GM19372 (cell line): ENCODE measurements at regions not wholly inside any gene's neighbourhood (a gene's known extent, or its start where the extent isn't known, plus 50 kb on each side); places are given as distances from the start of the nearest gene placed in this dataset.
"Not testable (repeated sequence)": the region's sequence is repeated elsewhere in the genome, so short reads cannot be mapped to it uniquely, and the experiment has no call there.

ENCODE experiments used
- ATAC-seq: cut with Tn5 transposase; IDR thresholded peaks from one replicate; pipeline ENCODE4 v1.9.1; 2021; ENCODE audit warnings: mild to moderate bottlenecking, low read depth, moderate library complexity; ENCODE audit not compliant: unreplicated experiment

DNA sequence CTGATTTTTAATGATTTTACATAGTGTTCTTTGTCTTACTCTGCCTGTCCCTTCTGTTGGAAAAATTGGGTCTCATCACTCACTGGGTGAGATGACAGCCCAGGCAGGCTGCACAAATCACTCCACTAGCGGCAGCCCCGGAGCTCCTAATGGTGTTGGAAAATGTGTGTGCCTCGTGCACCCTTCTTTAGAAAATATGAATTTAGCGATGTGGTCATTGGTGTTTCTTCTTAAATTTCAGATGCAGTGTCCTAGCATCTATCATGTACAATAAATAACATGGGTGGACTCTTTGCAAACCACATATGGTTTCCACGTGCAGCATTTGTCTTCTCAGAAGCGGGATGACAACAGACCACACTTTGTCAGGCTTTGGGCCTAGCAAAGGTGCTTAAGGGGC is 194.2 kb downstream of the ACKR3 start:
- no peak for ATAC-seq

DNA sequence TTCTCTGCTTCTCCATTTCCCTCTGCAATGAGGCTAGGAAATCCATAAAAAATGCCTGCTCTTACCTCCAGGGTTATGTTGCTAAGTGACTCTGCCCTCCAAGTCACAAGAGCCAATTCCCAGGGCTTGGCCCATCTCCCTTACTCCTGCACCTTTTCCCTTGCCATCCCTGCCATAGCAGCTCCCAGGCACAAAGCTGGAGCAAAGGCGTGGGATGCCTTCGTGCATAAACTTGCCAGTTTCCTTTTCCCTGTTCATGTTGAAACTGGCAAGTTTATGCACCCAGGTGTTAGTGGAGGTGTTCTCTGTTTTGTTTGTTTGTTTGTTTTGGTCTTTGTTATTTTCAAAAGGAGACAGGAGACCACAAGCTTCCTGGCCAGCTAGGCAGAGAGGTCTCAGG is 195.1 kb downstream of the ACKR3 start:
- no peak for ATAC-seq

DNA sequence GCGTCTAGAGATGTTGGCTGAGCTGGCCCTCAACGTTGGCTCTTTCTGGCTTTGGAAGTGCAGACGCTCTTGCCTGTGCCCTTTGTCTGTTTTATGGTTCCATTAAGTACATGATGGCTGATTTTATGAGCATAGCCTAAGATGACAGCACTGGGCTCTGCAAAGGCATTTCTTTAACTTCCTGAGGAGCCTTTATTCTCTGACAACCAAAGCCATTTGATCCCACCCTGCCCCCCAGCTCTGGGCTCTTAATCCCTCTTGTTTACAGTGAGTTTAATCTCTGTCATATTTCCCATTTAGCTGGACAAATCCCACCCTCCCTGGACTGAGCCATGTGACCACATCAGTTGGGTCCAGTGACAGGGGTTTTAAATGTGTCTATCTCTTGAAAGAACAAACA is 195.9 kb downstream of the ACKR3 start:
- no peak for ATAC-seq

DNA sequence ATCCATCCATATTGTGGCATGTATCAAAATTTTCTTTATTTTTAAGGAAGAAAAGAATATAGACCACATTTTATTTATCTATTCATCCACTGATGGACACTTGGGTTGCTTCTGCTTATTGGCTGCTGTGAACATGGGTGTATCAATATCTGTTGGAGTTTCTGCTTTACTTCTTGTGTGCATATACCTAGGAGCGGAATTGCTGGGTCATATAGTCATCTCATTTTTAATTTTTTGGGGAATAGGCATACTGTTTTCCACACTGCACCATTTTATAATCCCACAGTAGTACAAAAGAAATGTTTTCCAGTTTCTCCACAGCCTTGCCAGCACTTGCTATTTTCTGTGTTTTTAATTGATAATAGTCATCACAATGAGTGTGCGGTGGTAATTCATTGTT is 197.2 kb downstream of the ACKR3 start:
- no peak for ATAC-seq

DNA sequence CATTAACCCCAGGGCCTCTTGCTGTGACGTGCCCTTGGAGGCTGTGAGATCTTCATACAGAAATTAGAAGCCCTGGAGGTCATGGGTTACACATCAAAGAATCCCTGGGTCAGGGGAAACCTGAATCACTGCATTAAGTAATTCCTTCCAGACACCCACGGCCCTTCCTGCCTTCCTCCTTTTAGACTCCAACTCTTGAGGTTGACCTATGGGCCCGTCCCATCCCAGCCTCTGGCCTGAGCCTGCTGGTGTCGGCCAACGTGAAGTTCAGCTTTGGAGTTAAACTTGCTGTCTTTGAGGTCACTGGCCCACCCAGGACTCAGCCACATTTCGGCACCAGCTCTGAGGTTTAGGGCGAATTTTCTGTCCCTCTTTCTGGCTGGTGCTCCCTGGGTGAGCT is 198.3 kb downstream of the ACKR3 start:
- no peak for ATAC-seq

DNA sequence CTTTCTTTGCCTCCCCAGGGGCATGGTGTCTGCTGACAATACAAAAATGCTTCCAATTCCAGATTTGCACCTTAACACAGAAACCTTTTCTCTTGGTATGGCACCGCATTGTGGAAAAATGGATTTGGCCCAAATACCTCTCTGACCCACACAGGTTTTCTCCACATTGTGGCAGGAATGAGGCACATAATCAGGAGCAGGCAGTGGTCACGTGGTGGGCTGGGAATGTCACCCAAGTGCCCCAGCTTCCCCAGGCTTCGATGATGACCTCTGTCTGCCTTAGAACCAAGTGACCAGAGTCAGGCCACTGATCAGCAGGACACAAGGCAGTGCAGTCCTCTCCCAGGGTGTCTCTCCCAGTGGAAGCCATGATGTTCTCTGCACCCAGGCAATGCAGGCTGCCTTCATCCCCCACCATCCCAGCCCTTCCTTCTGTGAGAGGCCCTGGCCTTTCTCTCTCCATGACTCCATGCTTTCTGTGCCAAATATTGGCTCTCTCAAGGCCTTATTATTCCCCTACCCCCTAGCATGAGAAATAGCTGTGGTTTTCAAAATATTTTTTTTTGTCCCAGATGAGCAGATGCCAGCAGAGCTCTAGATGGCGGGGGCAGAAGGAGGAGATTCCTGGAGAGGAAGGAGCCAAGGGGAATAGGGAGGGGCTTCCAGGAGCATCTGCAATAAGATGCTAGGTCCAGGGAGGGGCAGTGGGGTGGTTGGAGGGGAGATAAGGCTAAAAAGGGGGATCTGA is 198.9 kb downstream of the ACKR3 start:
- ATAC-seq = no peak

DNA sequence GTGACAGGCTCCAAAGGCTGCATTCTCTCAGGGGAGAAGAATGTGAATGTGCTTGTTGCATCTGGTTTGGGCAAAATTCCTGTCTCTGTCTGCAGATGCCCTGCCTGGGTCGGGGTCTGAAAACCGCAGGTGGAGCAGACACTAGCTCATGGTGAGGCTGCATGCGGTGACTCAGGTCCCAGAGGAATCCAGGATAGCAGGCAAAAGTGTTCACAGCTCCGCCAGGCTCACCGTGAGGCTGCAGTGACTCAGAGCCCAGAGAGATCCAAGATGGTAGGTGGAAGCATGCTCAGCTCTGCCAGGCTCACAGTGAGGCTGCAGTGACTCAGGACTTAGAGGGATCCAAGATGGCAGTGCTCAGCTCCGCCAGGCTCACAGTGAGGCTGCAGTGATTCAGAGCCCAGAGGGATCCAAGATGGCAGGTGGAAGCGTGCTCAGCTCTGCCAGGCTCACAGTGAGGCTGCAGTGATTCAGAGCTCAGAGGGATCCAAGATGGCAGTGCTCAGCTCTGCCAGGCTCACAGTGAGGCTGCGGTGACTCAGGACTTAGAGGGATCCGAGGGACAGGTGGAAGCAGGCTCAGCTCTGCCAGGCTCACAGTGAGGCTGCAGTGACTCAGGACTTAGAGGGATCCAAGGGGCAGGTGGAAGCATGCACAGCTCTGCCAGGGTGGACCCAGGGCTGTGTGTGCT is 200.5 kb downstream of the ACKR3 start:
- no peak for ATAC-seq

DNA sequence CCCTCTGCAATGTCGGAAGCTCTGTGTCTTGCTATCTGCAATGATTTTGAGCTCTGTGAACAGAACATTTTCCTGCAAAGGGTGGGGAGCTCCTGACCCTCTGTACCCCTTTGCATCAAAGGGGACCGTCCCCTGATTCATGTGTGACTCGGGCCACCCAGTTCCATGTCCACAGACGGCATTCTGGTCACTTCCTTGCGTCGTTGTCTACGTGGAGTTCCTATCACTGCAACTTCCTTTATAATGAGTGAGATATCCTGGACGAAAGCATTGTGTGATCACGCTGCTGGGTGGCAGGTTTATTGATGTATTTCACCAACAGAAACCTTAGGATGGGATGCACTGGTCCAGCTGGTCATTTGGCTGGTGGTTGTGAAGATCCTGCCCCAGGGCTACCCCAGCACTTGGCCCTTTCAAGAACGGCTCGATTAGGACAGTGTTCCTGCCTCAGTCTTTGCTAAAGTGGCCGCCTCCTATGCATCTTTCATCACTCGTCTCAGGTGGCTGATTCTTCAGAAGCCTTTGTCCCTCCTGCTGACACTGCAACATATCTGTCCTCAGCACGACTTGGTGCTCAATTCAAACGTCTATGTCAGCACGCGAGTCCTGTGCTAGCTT is 202.7 kb downstream of the ACKR3 start:
- ATAC-seq = no peak

DNA sequence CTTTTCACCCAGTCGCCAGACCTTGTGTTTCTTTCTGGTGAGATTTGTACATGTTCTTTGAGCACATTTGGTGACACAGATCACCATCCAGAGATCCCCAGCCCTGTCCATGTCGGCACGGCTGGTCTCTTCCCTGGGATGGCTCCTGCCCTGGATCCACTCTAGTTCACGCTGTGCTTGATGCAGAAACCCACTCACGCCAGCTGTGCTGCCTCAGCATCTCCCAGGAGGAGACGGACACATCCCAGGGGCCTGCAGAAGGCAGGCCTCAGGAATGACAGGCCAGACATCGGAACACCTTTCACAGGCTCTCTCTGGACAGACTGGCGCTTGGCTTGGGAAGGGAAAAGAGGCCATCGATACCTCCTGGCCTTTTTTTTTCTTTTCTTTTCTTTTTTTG is 203.6 kb downstream of the ACKR3 start:
- ATAC-seq = no peak

DNA sequence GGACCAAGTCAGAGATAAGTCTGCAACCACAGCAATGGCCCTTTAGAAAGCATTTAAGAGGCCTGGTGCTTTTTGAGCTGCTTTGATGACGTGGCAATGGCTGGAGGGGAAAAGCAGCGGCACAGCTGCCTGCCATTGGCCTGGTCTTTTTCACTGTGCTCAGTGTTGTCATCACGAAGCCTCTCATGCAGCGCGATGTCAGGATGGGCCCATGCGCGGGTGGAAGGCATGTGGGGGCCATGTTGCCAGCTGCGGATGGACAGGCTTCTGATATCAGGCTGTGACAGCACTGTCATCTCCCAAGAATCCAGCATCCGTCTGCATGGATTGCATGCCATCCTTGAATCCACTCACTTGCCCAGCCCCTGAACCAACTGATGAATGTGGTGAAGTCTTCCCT is 204.5 kb downstream of the ACKR3 start:
- ATAC-seq = no peak

DNA sequence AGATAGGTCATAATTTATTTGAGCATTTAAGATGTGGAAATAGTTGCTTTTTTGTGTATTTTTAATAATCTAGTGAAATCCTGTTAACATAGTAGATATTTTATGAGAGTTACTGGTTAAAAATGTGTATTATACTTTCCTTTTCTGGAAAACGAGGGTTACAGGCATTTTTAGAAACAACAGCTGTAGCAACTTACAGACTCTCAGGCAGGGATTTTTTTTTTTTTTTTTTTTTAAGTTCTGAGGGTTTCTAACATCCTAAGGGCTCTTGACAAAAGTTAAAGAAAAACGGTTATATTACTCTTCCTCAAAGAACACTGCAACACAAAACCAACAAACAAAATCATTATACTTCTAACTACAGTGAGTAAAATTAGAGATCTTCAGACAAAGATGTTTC is 205.9 kb downstream of the ACKR3 start:
- ATAC-seq = no peak

DNA sequence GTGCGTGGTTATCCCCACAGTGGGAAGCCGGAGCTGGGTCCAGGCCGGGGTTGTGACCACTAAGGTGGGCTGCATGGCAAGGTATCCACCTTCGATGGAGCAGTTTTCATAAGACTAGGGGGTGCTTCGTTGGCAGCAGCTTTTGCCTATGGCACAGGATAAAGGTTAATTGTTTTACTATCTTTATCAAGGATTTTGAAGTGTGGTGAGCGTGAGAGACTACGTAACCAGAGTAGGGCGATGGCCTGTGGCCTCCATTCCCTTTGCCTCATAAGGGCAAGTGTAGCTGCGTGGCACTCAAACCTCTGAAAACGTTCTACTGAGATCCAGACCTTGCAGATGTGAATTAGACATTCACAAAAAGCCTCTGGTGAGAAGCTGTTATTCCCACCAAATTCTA is 206.6 kb downstream of the ACKR3 start:
- ATAC-seq = no peak

DNA sequence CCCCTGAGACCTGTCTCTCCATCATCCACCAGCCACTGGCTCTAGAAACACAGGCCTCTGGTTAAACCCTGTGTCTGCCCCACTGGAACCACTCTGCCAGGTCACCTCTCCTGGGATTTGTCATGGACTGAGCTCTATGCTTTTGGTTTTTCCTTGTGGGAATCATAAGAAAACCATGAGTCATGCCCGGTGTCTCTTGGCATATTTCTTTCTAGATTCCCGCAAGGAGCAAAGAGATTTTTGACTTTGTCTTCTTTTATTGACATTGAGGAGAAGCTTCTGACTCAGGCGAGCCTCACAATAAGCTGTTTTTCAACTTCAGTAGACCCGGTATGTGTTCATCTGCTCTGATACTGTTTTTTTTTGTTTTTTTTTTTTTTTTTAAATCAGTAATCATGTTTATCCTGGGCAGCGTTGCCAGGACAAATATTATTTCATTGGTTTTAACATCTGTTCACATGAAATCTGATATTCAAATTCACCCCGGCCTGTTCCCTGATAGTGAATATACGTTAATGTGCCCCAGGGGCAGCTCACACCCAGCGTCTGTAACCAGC is 207.1 kb downstream of the ACKR3 start:
- no peak for ATAC-seq

DNA sequence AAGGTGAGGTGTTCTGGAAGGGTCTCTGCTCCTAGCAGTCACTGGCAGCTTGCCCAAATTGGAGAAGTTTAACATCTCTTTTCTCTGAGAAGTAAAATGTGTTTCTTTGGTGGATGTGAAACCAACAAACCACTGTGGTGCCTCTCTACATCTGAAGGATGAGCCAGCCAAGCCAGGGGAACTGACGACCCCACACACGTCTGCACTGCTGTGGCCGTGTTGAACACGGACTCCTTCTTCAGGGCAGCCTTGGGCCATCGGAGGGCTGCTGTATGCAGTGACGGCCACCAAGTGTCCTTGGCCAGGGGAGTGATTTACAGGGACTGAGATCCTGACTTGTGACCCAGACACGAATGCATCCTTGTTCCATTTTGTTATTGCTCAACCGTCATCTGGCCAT is 207.8 kb downstream of the ACKR3 start:
- ATAC-seq = no peak

DNA sequence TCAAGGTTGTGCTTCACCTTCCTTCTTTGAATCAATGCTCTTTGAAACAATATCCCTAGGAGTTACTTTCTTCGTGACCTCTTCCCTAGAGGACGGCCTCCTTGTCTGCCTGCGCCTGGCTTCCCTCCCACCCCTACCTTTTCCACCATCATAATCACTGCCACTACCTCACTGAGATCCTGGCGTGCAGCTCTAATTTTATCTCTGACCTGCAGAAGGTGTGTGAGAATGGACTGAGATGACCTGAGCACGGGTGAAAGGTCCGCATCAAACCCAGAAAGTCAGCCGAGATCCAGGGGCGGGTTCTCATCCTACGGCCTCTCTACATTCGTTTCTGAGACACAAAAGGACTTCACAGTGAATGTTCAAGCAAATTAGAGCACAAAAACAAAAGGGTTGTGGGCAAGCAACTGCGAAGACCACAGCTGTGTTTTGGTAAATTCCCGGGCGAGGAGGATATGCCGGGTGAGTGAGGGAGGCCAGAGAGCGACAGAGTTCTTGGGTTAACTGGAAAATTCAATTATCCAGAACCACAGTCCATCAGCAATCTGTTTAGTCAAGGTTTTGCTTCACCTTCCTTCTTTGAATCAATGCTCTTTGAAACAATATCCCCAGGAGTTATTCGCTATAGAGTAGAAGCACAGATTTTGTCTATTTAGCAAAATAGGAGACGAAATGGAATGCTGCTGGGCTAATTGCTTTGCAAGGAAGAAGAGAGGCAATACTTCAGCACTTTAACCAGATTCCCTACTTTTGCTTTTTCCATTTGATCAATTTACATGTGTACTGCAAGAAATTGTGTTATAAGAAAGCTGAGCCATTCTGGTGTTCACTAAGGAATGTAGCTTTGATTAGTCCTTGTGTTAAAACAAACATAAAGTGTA is 212.6 kb downstream of the ACKR3 start:
- no peak for ATAC-seq

DNA sequence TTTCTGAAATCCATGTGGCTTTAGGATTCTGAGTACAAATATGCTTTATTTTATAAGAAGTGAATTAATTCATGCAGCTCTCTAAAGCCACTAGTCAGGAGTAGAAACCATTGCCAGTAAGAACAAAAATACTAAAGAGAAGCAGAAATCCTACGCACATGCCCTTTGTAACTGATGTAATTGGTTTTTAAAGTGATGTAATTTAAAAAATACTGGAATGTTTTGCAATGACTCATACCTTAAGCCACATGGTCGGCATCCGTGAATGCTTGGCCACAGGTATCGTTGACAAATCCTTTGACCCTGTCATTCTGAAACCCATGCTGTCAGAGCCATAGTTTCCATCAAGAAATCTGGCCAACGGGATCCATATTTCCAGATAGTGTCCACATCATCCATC is 213.3 kb downstream of the ACKR3 start:
- no peak for ATAC-seq

DNA sequence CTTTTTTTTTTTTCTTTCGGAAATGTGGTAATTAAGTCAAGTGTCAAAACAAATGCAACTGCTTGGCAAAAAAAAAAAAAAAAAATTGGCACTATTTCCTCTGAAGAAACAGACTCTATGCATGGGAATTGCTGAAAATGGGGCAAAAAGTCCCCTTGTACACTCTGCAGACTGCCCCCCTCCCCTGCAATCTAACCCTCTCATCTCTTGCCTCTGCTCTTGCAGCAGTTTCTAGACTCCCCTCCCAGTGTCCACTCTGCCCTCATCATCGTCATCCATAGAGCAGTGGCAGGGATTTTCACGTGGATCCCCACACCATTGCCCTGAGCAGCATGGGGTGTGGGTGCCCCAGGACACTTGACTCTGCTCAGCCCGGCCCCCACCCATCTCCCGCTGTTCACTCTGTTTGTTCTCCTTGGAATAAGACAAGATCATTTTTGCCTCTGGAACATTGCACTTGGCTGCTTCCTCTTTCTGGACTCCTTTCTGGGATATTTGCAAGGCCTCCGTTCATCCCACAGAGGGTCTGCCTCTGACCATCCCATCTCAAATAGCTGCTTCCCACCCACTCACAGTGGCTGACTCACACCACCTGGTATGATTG is 213.9 kb downstream of the ACKR3 start:
- ATAC-seq = no peak

DNA sequence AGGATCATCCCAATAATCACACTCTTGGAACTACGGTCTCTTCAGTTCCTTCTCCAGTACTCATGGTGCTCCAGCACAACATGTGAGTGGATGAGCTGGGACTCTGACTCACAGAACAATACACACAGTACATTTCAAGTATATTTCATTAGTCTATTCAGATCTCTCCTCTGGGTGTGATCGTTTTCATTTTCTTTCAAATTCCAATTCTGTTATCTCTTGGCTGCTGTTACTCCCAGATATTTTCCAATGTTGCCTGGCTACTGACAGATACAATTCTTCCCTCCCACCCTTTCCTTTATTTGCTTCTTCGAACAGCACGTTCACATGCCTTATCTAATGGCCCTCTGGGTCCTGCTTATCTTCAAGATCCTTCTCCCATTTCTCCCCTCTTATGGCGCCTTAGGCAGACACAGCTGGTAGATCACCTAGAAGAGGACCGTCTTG is 216.0 kb downstream of the ACKR3 start:
- no peak for ATAC-seq

DNA sequence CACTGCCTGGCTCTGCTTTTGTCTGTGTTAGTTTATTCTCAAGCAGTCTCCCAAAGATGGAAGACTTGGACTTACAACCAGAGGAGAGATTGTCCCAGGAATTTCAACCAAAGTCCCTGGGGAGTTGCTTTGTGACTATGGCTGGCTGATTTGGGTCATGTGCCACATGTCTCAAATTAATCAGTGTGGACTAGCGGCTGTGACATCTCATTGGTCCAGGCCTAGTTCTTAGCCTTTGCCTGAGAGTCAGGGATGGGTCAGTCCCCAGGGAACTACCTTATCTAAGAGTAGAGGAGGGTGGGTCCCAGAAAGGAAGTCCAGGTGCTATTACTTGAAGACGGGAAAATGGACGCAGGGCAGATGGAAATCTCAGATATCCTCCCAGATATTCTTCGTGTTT is 217.1 kb downstream of the ACKR3 start:
- ATAC-seq = no peak

DNA sequence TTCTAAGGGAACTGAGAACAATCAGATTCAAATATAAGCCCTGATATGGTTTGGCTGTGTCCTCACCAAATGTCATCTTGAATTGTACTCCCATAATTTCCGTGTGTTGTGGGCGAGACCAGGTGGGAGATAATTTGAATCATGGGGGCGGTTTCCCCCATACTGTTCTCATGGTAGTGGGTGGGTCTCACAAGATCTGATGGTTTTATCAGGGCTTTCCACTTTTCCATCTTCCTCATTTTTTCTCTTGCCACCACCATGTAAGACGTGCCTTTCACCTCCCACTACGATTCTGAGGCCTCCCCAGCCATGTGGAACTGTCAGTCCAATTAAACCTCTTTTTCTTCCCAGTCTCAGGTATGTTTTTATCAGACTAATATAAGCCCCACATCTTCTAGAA is 217.8 kb downstream of the ACKR3 start:
- not testable (repeated sequence) for ATAC-seq
